ENCODE measurements at regions not wholly inside any gene's neighbourhood (a gene's known extent, or its start where the extent isn't known, plus 50 kb on each side); places are given as distances from the start of the nearest gene placed in this dataset.

- H3K27me3 ChIP-seq = no peaks in the 10 kb centered on the region
- DNase-seq = no peak
- no peaks in the 10 kb centered on the region for H3K36me3 ChIP-seq
- H3K4me1 ChIP-seq = no peaks in the 10 kb centered on the region
- H3K9me3 ChIP-seq = no peaks in the 10 kb centered on the region
- TF ChIP-seq POLR2A (IDR thresholded peaks at IDR 0.05) = no peak
- TF ChIP-seq, protein P1, sequence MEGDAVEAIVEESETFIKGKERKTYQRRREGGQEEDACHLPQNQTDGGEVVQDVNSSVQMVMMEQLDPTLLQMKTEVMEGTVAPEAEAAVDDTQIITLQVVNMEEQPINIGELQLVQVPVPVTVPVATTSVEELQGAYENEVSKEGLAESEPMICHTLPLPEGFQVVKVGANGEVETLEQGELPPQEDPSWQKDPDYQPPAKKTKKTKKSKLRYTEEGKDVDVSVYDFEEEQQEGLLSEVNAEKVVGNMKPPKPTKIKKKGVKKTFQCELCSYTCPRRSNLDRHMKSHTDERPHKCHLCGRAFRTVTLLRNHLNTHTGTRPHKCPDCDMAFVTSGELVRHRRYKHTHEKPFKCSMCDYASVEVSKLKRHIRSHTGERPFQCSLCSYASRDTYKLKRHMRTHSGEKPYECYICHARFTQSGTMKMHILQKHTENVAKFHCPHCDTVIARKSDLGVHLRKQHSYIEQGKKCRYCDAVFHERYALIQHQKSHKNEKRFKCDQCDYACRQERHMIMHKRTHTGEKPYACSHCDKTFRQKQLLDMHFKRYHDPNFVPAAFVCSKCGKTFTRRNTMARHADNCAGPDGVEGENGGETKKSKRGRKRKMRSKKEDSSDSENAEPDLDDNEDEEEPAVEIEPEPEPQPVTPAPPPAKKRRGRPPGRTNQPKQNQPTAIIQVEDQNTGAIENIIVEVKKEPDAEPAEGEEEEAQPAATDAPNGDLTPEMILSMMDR (IDR thresholded peaks at IDR 0.05) = no peak
- intact Hi-C loops (cut with DNase I) = no loop called here
- no peak overlapping the region for H3K27ac ChIP-seq
- no peak overlapping the region for H3K4me3 ChIP-seq (replicated peaks in 1 of 3)
- WGBS, 2 donors = 93 to 94% methylated on average over 3 of the region's 3 CpGs
These were observed 61.0 kb upstream of the SOX1 start for GRCh38 chr13:112005925-112006324.

- H3K9me3 ChIP-seq = no peaks in the 10 kb centered on the region
- no peak for TF ChIP-seq POLR2A (IDR thresholded peaks at IDR 0.05)
- TF ChIP-seq, protein P1 (IDR thresholded peaks at IDR 0.05) = no peak
- H3K4me1 ChIP-seq = peaks cover 0 to 2% of the 10 kb centered on the region in 2 donors
- H3K27me3 ChIP-seq = no peaks in the 10 kb centered on the region
- no peaks in the 10 kb centered on the region for H3K36me3 ChIP-seq
- WGBS, 2 donors = 86 to 94% methylated on average over 9 of the region's 9 CpGs
- intact Hi-C loops (cut with DNase I) = no loop called here
- no peak overlapping the region for H3K27ac ChIP-seq
- H3K4me3 ChIP-seq (replicated peaks in 1 of 3) = no peak overlapping the region
- DNase-seq = no peak
These were observed 59.8 kb upstream of the SOX1 start for GRCh38 chr13:112007191-112007590.

DNA sequence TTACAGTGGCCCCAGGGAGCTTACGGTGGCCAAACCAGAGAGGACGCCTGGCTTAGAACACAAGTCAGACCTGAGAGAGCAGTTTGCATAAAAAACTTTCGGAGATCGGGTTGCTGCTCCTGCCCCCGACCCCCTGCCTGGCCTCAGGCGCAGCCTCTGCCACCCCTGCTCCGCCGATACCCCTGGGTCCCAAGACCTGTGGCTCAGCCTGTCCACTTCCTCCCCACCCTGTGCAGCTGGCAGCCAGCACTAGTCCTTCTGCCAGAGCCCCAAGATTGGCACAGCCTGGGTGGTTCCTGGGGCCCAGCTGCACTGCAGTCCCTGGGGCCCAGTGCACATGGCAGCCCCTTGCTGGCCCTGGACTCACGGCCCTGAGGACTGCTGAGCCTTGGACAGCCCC, 56.2 kb upstream of the SOX1 start:
- 92 to 97% methylated on average over 6 to 8 of the region's 9 CpGs for WGBS, 2 donors
- intact Hi-C loops (cut with DNase I) = no loop called here
- TF ChIP-seq, protein P1 (IDR thresholded peaks at IDR 0.05) = no peak
- no peak for TF ChIP-seq POLR2A (IDR thresholded peaks at IDR 0.05)

GRCh38 chr13:112012016-112012704, 54.8 kb upstream of the SOX1 start:
- Histone ChIP-seq H3K27me3 (no peaks in the 10 kb centered on the region), H3K4me1 (peaks cover 7 to 14% of the 10 kb centered on the region in 2 donors), H3K36me3 (no peaks in the 10 kb centered on the region), H3K27ac (peak overlapping the region in 2 of 3 donors; percentile 30 to 46), H3K9me3 (no peaks in the 10 kb centered on the region), H3K4me3 (replicated peaks in 1 of 3) (no peak overlapping the region)
- WGBS, 2 donors = 34 to 45% methylated on average over 16 to 26 of the region's 27 CpGs
- TF ChIP-seq POLR2A (IDR thresholded peaks at IDR 0.05) = no peak
- TF ChIP-seq, protein P1 (IDR thresholded peaks at IDR 0.05) = no peak
- intact Hi-C loops (cut with DNase I) = no loop called here
- DNase-seq = peak; percentile 87 to 91

More for the DNA sequence above, 56.2 kb upstream of the SOX1 start:
- no peaks in the 10 kb centered on the region for H3K36me3 ChIP-seq
- H3K9me3 ChIP-seq = no peaks in the 10 kb centered on the region
- H3K4me3 ChIP-seq (replicated peaks in 1 of 3) = no peak overlapping the region
- no peak for DNase-seq
- no peak overlapping the region for H3K27ac ChIP-seq
- no peaks in the 10 kb centered on the region for H3K27me3 ChIP-seq
- H3K4me1 ChIP-seq = peaks cover 4 to 9% of the 10 kb centered on the region in 2 donors

DNA sequence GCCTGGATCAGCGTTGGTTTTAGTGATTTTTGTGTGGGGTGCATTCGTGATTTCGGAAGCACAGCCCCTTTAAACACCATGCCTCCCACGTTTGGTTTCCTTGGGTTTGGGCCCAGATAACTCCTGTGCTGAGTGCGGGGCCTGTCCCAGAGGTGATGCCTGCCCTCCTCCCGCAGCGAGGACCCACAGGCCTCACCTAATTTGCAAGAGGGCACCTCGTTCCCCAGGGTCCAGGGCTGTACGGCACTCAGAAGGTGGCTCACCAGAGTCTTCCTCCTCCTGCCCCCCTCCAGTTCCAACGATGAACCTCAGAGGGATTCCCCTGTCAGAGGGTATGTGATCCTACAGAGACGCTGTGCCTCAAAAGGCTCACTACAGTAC, 54.3 kb upstream of the SOX1 start:
- H3K27ac ChIP-seq = peak overlapping the region in 1 of 3 donors; percentile 46
- H3K36me3 ChIP-seq = no peaks in the 10 kb centered on the region
- H3K27me3 ChIP-seq = no peaks in the 10 kb centered on the region
- peaks cover 7 to 14% of the 10 kb centered on the region in 2 donors for H3K4me1 ChIP-seq
- no peak overlapping the region for H3K4me3 ChIP-seq (replicated peaks in 1 of 3)
- intact Hi-C loops (cut with DNase I) = no loop called here
- H3K9me3 ChIP-seq = no peaks in the 10 kb centered on the region
- 74 to 87% methylated on average over 6 to 11 of the region's 11 CpGs for WGBS, 2 donors
- DNase-seq = no peak
- TF ChIP-seq, protein P1 (IDR thresholded peaks at IDR 0.05) = no peak
- TF ChIP-seq POLR2A (IDR thresholded peaks at IDR 0.05) = no peak

All from thyroid gland (tissue), 4 donors.